ENCODE measurements at regions not wholly inside any gene's neighbourhood (a gene's known extent, or its start where the extent isn't known, plus 50 kb on each side); places are given as distances from the start of the nearest gene placed in this dataset.

GRCh38 chr20:39451386-39451785 lies 489.2 kb downstream of the DHX35 start:
- TF ChIP-seq CTCF (conservative IDR thresholded peaks at IDR 0.05; ENCODE audit: low read depth in 2 of 2) (no peak), POLR2AphosphoS5 (IDR thresholded peaks at IDR 0.05; ENCODE audit: low read depth) (no peak), ETS1 (IDR thresholded peaks at IDR 0.05) (no peak), REST (IDR thresholded peaks at IDR 0.05; ENCODE audit: unreplicated experiment) (no peak), EZH2 (IDR thresholded peaks at IDR 0.05; ENCODE audit: low read depth, unreplicated experiment) (no peak), CREB1 (CRISPR knock-in tag; IDR thresholded peaks at IDR 0.05; ENCODE audit: low read depth) (no peak), ZNF331 (CRISPR knock-in tag; IDR thresholded peaks at IDR 0.05; ENCODE audit: low read depth) (no peak), EZH2phosphoT487 (IDR thresholded peaks at IDR 0.05; ENCODE audit: unreplicated experiment) (no peak), JUNB (IDR thresholded peaks at IDR 0.05; ENCODE audit: unreplicated experiment) (no peak)
